K562 (cell line): ENCODE measurements at regions not wholly inside any gene's neighbourhood (a gene's known extent, or its start where the extent isn't known, plus 50 kb on each side); places are given as distances from the start of the nearest gene placed in this dataset.

Source experiments
- ATAC-seq: fragments of 200-7000 bp; cut with Tn5 transposase; 3 replicates; pipeline ENCODE4 v1.9.1; 2020; ENCODE audit warnings: moderate library complexity
- BruUV-seq: library from RNA; stranded (reverse); fragments of 400-500 nt; replicated peaks from 2 replicates; lab custom pipeline; 2021; lab: Mats Ljungman, UMichigan
- CTCF ChIA-PET: fragments of 300-600 bp; formaldehyde crosslinking; extraction: SDS; loops from one replicate; lab custom pipeline; 2021; ENCODE audit warnings: low intra/inter-chr PET ratio; lab: Yijun Ruan, JAX
- POLR2A ChIA-PET: fragments of 300-600, 350-650 bp; sonication (Branson Sonifier 250); formaldehyde crosslinking; extraction: SDS; loops from one replicate; lab custom pipeline; 2021; ENCODE audit warnings: antibody characterized with exemption, inconsistent platforms; lab: Yijun Ruan, JAX
- DNase-seq, 4 experiments: peaks; one replicate each; pipeline versions ENCODE4 v3.0.0 to v3.0.0-alpha.2; 2011 to 2018; ENCODE audit warnings: low spot score in 3 of 4, mixed read lengths in 3 of 4; ENCODE audit errors: extremely low read depth in 1 of 4
- FAIRE-seq: peaks from 2 replicates; lab custom pipeline; 2011; peaks lifted over from hg19 to GRCh38; lab: Jason Lieb, UNC
- H2AFZ ChIP-seq: 2 replicates; pipeline ENCODE4 v1.6.0; 2011; ENCODE audit warnings: low read depth, low read length, control low read depth, inconsistent platforms
- H3K27ac ChIP-seq: fragments of 200-600 bp; 3 replicates; pipeline ENCODE4 v1.8.0; 2011; ENCODE audit warnings: low read depth, mild to moderate bottlenecking, control low read depth, inconsistent platforms, low read length, moderate library complexity, mixed read lengths; ENCODE audit errors: extremely low read depth
- H3K27me3 ChIP-seq, 2 experiments: fragments of 300-600 bp in 1 of 2; 2 replicates in 1 of 2; 3 replicates in 1 of 2; pipeline versions ENCODE4 v1.6.0 to v1.8.0; 2011; ENCODE audit warnings: inconsistent platforms in 2 of 2, low read length in 2 of 2, mild to moderate bottlenecking in 1 of 2, mixed read lengths in 1 of 2, moderate library complexity in 1 of 2; ENCODE audit not compliant: control insufficient read depth in 2 of 2, insufficient read depth in 2 of 2
- H3K36me3 ChIP-seq: fragments of 300-600 bp; 3 replicates; pipeline ENCODE4 v1.8.0; 2011; ENCODE audit warnings: mild to moderate bottlenecking, low read length, inconsistent platforms; ENCODE audit not compliant: control insufficient read depth, insufficient read depth
- H3K4me1 ChIP-seq, 2 experiments: fragments of 200-600 bp in 1 of 2; replicated peaks in 1 of 2; 2 replicates in 1 of 2; 3 replicates in 1 of 2; pipeline versions ENCODE4 v1.5.1 to v1.8.0; 2011; ENCODE audit warnings: inconsistent platforms in 2 of 2, low read length in 2 of 2, mild to moderate bottlenecking in 1 of 2, mixed read lengths in 1 of 2, moderate library complexity in 1 of 2; ENCODE audit not compliant: control insufficient read depth in 2 of 2, insufficient read depth in 2 of 2
- H3K4me2 ChIP-seq: 2 replicates; pipeline ENCODE4 v1.6.1; 2011; ENCODE audit warnings: low read length, control low read depth, inconsistent platforms, mixed read lengths; ENCODE audit not compliant: insufficient read depth
- H3K4me3 ChIP-seq: fragments of 200-600 bp; sonication (generic), shearing (Covaris generic); 2 replicates; pipeline ENCODE4 v1.5.1; 2016; ENCODE audit warnings: control low read depth, inconsistent platforms
- H3K79me2 ChIP-seq: fragments of 200-600 bp; 3 replicates; pipeline ENCODE4 v1.8.0; 2011; ENCODE audit warnings: low read length, inconsistent platforms; ENCODE audit not compliant: control insufficient read depth, insufficient read depth
- H3K9ac ChIP-seq, 2 experiments: 2 replicates each; pipeline versions ENCODE4 v1.6.0 to v1.6.1; 2011; ENCODE audit warnings: low read depth in 2 of 2, low read length in 2 of 2, control low read depth in 1 of 2, inconsistent platforms in 1 of 2, mild to moderate bottlenecking in 1 of 2, mixed read lengths in 1 of 2; ENCODE audit not compliant: insufficient read depth in 1 of 2
- H3K9me1 ChIP-seq: one replicate; pipeline ENCODE4 v1.6.0; 2011; ENCODE audit warnings: inconsistent platforms, mild to moderate bottlenecking, low read length, moderate library complexity; ENCODE audit not compliant: control insufficient read depth, insufficient read depth
- H3K9me3 ChIP-seq: replicated peaks from 2 replicates; pipeline ENCODE4 v1.5.1; 2011; ENCODE audit warnings: low read depth, low read length, inconsistent platforms; ENCODE audit not compliant: control insufficient read depth, insufficient read depth
- H4K20me1 ChIP-seq: replicated peaks from 2 replicates; pipeline ENCODE4 v1.6.1; 2011; ENCODE audit warnings: low read length, inconsistent platforms, mixed read lengths; ENCODE audit not compliant: control insufficient read depth, insufficient read depth
- ELF2 ChIP-seq: fragments of 250-450 bp; sonication (Bioruptor Pico); IDR thresholded peaks from 2 replicates; pipeline ENCODE4 v1.5.0; 2021; ENCODE audit warnings: mild to moderate bottlenecking
- GTF2E2 ChIP-seq: fragments of 200-800 bp; sonication (Bioruptor generic); IDR thresholded peaks from 2 replicates; pipeline ENCODE4 v1.6.1; 2016; ENCODE audit warnings: missing genetic modification characterization, missing compliant biosample characterization
- NFATC3 ChIP-seq: fragments of 450-650 bp; IDR thresholded peaks from 2 replicates; pipeline ENCODE4 v1.6.1; 2017; ENCODE audit warnings: mild to moderate bottlenecking
- SAFB ChIP-seq: fragments of 200-400 bp; formaldehyde crosslinking; IDR thresholded peaks from 2 replicates; pipeline ENCODE4 v1.6.1; 2017; ENCODE audit warnings: low read depth, low read length, borderline replicate concordance
- SIN3A ChIP-seq, 2 experiments: fragments of 150-350 bp in 1 of 2; IDR thresholded peaks; 2 replicates each; pipeline ENCODE4 v1.6.1; 2011 to 2016; ENCODE audit warnings: borderline replicate concordance in 2 of 2, low read depth in 2 of 2, low read length in 2 of 2, mild to moderate bottlenecking in 2 of 2, moderate library complexity in 2 of 2; ENCODE audit not compliant: control insufficient read depth in 1 of 2
- TBP ChIP-seq: optimal IDR thresholded peaks from 2 replicates; pipeline ENCODE3; 2011; ENCODE audit warnings: low read depth, low read length, improper control_type of control experiment
- ZBTB43 ChIP-seq: sonication (generic); formaldehyde crosslinking; IDR thresholded peaks from 2 replicates; pipeline ENCODE4 v1.8.0; 2023; ENCODE audit warnings: mild to moderate bottlenecking, missing genetic modification reagents
- ZC3H4 ChIP-seq: sonication (generic); formaldehyde crosslinking; IDR thresholded peaks from 2 replicates; pipeline ENCODE4 v1.9.0; 2021; ENCODE audit warnings: missing genetic modification reagents, borderline replicate concordance
- ZNF12 ChIP-seq: sonication (generic); formaldehyde crosslinking; IDR thresholded peaks from 2 replicates; pipeline ENCODE4 v1.4.0; 2020; ENCODE audit warnings: mild to moderate bottlenecking, missing genetic modification reagents
- ZNF124 ChIP-seq: sonication (generic); formaldehyde crosslinking; IDR thresholded peaks from 2 replicates; pipeline ENCODE4 v1.8.1; 2022; ENCODE audit warnings: missing genetic modification reagents
- ZNF133 ChIP-seq: fragments of 250-450 bp; sonication (Bioruptor Pico); IDR thresholded peaks from 2 replicates; pipeline ENCODE4 v1.4.0; 2020; ENCODE audit warnings: mild to moderate bottlenecking
- ZNF324 ChIP-seq: fragments of 250-450 bp; sonication (Bioruptor Pico); IDR thresholded peaks from 2 replicates; pipeline ENCODE4 v1.4.0; 2020; ENCODE audit warnings: mild to moderate bottlenecking
- ZNF384 ChIP-seq: IDR thresholded peaks from 2 replicates; pipeline ENCODE4 v1.6.1; 2012; ENCODE audit warnings: low read depth, low read length, improper control_type of control experiment
- ZNF407 ChIP-seq: fragments of 450-650 bp; IDR thresholded peaks from 2 replicates; pipeline ENCODE4 v1.6.1; 2016; ENCODE audit warnings: low read depth
- ZNF830 ChIP-seq: fragments of 250-450 bp; sonication (Bioruptor Pico); IDR thresholded peaks from 2 replicates; pipeline ENCODE4 v1.5.0; 2021; ENCODE audit warnings: mild to moderate bottlenecking
- WGBS: fragments of 100-300 bp; shearing (Covaris generic); methylation state at CpG from one replicate; pipeline ENCODE4 v1.1.6; 2016; ENCODE audit warnings: low coverage, mixed read lengths; ENCODE audit not compliant: insufficient coverage; ENCODE audit errors: missing lambda C conversion rate; 5-methylcytosine and 5-hydroxymethylcytosine counted together
- in situ Hi-C: fragments of 300-500 bp; cut with MboI; formaldehyde crosslinking; loops from 4 replicates; pipeline ENCODE4 v1.15.0; 2018; ENCODE audit warnings: inconsistent platforms, mixed read lengths
- intact Hi-C: fragments of 100-400 bp; cut with micrococcal nuclease; formaldehyde crosslinking; loops from 2 replicates; pipeline ENCODE4 v1.14.2; 2022

GRCh38 chr13:84823528-84823927 is 941.3 kb upstream of the SLITRK1 start (continued):
- TF ChIP-seq ZNF384 = no peak
- TF ChIP-seq SIN3A (IDR thresholded peaks at IDR 0.05; ENCODE audit: borderline replicate concordance in 2 of 2, control insufficient read depth in 1 of 2, low read depth in 2 of 2, low read length in 2 of 2) = no peak
- no peak for TF ChIP-seq ZNF133 (CRISPR knock-in tag)
- TF ChIP-seq ZNF12 (CRISPR knock-in tag) = no peak
- no peak for TF ChIP-seq ZNF324 (CRISPR knock-in tag)
- TF ChIP-seq TBP = no peak
- no peak for TF ChIP-seq ZBTB43 (CRISPR knock-in tag)

GRCh38 chr13:84821261-84821660 is 939.0 kb upstream of the SLITRK1 start:
- Histone ChIP-seq H3K4me3 (no peak overlapping the region), H4K20me1 (no peaks in the 10 kb centered on the region), H3K9me3 (no peaks in the 10 kb centered on the region), H3K27ac (no peak overlapping the region), H3K36me3 (no peaks in the 10 kb centered on the region), H3K9ac (no peak overlapping the region), H3K27me3 (no peaks in the 10 kb centered on the region), H2AFZ (no peak overlapping the region), H3K79me2 (no peaks in the 10 kb centered on the region), H3K4me1 (no peaks in the 10 kb centered on the region), H3K9me1 (no peaks in the 10 kb centered on the region), H3K4me2 (no peak overlapping the region)
- ChIA-PET CTCF (no interaction called here), POLR2A (no interaction called here)
- no TSS peak for BruUV-seq
- DNase-seq (no peak), FAIRE-seq (no peak), ATAC-seq (no peak)
- 0% methylated on average over 3 of the region's 3 CpGs for WGBS
- intact Hi-C loops (no loop called here), in situ Hi-C loops (no loop called here)
- TF ChIP-seq NFATC3 = no peak
- TF ChIP-seq ZNF830 (CRISPR knock-in tag) = no peak
- no peak for TF ChIP-seq GTF2E2 (tag)
- TF ChIP-seq SAFB = no peak
- TF ChIP-seq ELF2 = no peak
- TF ChIP-seq ZNF407 = no peak
- TF ChIP-seq ZC3H4 (CRISPR knock-in tag) = no peak
- TF ChIP-seq ZNF124 (CRISPR knock-in tag) = no peak
